ENCODE measurements at regions not wholly inside any gene's neighbourhood (a gene's known extent, or its start where the extent isn't known, plus 50 kb on each side); places are given as distances from the start of the nearest gene placed in this dataset.

GRCh38 chr6:33856655-33857054, 52.9 kb upstream of the MLN start:
- in situ Hi-C loops (cut with HindIII; ENCODE audit: low sequenced_read_pairs): no loop called here
- no peak overlapping the region for H3K4me3 ChIP-seq (ENCODE audit: low read depth, low read length)
- no peak for TF ChIP-seq CTCF (IDR thresholded peaks at IDR 0.05; ENCODE audit: low read depth, low read length, missing control alignments)
- DNase-seq (ENCODE audit: low read depth): no peak

DNA sequence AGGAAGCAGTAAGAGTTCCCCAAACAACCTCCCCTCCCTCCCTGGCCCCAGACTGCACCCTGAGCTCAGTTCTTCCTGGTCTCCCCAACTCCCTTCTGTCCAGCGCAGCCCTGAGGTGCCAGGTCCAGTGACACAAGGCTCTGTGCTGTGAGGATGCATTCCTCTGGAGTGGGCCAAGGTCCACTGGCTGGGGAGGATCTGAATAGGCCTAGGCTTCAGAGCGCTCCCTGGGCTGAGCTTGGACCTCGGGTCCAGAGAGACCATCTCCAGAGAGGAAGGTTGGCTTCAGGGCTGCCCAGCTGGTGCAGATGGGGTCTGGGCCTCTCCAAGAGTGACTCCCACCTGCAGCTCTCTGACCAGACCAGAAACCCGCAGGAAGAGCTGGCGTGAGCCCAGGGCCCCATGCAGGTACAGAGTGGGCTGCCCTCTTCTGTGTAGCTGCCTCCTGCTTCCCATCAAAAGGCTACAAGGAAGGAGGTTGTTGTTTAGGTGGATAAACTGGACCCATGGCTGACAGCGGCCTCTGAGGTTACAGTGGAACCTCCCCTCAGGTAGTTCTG, 52.3 kb upstream of the MLN start:
- H3K4me3 ChIP-seq (ENCODE audit: low read depth, low read length): no peak overlapping the region
- no peak for DNase-seq (ENCODE audit: low read depth)
- in situ Hi-C loops (cut with HindIII; ENCODE audit: low sequenced_read_pairs): no loop called here
- no peak for TF ChIP-seq CTCF (IDR thresholded peaks at IDR 0.05; ENCODE audit: low read depth, low read length, missing control alignments)

- TF ChIP-seq CTCF (IDR thresholded peaks at IDR 0.05; ENCODE audit: low read depth, low read length, missing control alignments): no peak
- no peak overlapping the region for H3K4me3 ChIP-seq (ENCODE audit: low read depth, low read length)
- in situ Hi-C loops (cut with HindIII; ENCODE audit: low sequenced_read_pairs): no loop called here
- no peak for DNase-seq (ENCODE audit: low read depth)
These were observed 50.8 kb upstream of the MLN start for GRCh38 chr6:33854572-33855030.

DNA sequence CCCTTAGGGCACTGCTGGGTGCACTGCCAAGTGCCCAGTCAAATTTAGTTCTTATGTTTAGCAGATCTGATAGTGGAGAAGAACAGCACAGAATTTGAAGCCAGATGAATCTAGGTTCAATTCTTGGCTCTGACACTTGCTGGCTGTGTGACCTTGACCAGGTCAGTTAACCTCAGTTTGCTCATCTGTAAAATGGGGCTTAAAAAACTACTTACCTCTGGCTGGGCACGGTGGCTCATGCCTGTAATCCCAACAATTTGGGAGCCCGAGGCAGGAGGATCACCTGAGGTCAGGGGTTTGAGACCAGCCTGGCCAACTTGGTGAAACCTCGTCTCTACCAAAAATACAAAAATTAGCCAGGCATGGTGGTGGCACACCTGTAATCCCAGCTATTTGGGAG, 49.9 kb upstream of the MLN start:
- no peak for TF ChIP-seq CTCF (IDR thresholded peaks at IDR 0.05; ENCODE audit: low read depth, low read length, missing control alignments)
- no peak for DNase-seq (ENCODE audit: low read depth)
- in situ Hi-C loops (cut with HindIII; ENCODE audit: low sequenced_read_pairs): no loop called here
- H3K4me3 ChIP-seq (ENCODE audit: low read depth, low read length): no peak overlapping the region

Data from astrocyte of the cerebellum (primary cell).